Heart right ventricle (tissue), 16 donors: ENCODE measurements at regions not wholly inside any gene's neighbourhood (a gene's known extent, or its start where the extent isn't known, plus 50 kb on each side); places are given as distances from the start of the nearest gene placed in this dataset.

ENCODE experiments used
- ATAC-seq, 8 donors: fragments of 200-7000 bp; cut with Tn5 transposase; one replicate each; pipeline ENCODE4 v1.9.1; 2020; ENCODE audit warnings: mild to moderate bottlenecking in 8 of 8, moderate library complexity in 8 of 8, moderate number of reproducible peaks in 1 of 8
- DNase-seq, 2 donors: peaks; one replicate each; pipeline ENCODE4 v3.0.0-alpha.2; 2020
- H3K27ac ChIP-seq, 10 donors: fragments of 200-600 bp; sonication (generic) in 2 of 10; one replicate each; pipeline versions ENCODE4 v1.5.0 to v1.8.0; 2020 to 2022; ENCODE audit warnings: mild to moderate bottlenecking in 3 of 10
- H3K27me3 ChIP-seq, 7 donors: fragments of 200-600 bp; one replicate each; pipeline ENCODE4 v1.8.0; 2021 to 2022; ENCODE audit warnings: mild to moderate bottlenecking in 2 of 7
- H3K36me3 ChIP-seq, 9 donors: fragments of 200-600 bp; sonication (generic) in 1 of 9; one replicate each; pipeline versions ENCODE4 v1.5.0 to v1.8.0; 2020 to 2022; ENCODE audit warnings: mild to moderate bottlenecking in 2 of 9
- H3K4me1 ChIP-seq, 9 donors: fragments of 200-600 bp; sonication (generic) in 1 of 9; one replicate each; pipeline versions ENCODE4 v1.5.0 to v1.8.0; 2020 to 2022; ENCODE audit warnings: mild to moderate bottlenecking in 4 of 9
- H3K4me3 ChIP-seq, 10 donors: fragments of 200-600 bp; sonication (generic) in 2 of 10; one replicate each; pipeline versions ENCODE4 v1.5.0 to v1.8.0; 2020 to 2022; ENCODE audit warnings: mild to moderate bottlenecking in 7 of 10, moderate library complexity in 2 of 10
- H3K9me3 ChIP-seq, 11 donors: fragments of 200-600 bp in 10 of 11; sonication (generic) in 2 of 11; one replicate each; pipeline versions ENCODE4 v1.5.0 to v1.8.0; 2013 to 2022; ENCODE audit warnings: mild to moderate bottlenecking in 2 of 11, control low read depth in 1 of 11, moderate library complexity in 1 of 11
- CTCF ChIP-seq, 9 donors: fragments of 200-600 bp; sonication (generic) in 2 of 9; IDR thresholded peaks; one replicate each; pipeline versions ENCODE4 v1.5.0 to v1.8.0; 2021 to 2022; ENCODE audit warnings: antibody characterized with exemption in 9 of 9, mild to moderate bottlenecking in 5 of 9, moderate library complexity in 1 of 9
- WGBS, 2 donors: extraction: QIAGEN DNeasy Blood & Tissue Kit; methylation state at CpG; one replicate each; pipeline ENCODE4 v1.1.7; 2013; ENCODE audit warnings: inconsistent platforms in 1 of 2; 5-methylcytosine and 5-hydroxymethylcytosine counted together
- intact Hi-C, 10 donors: fragments of 100-400 bp; cut with DNase I; formaldehyde crosslinking; loops; one replicate each; pipeline versions ENCODE4 v1.11.1 to v1.14.2; 2022
- donor health status: Arrhythmogenic right ventricular cardiomyopathy.
- donor health status: ischemic (EF 13 %, LVEDD 7.1; RV severe dilation, severe dysfunction).
- donor health status: healthy with polysubstance abuse.
- donor health status: DM: no; HTN: yes; CAD: no.
- donor health status: DM: no; HTN: no; CAD: no.
- donor health status: ischemic (EF 25% LVEDD 6.9; RV normal size, moderate dysfunction).
- donor health status: ischemic (EF 25% LVEDD 5.7; RV mildly dilated, moderate dysfunction).
- donor health status: healthy.
- donor health status: DM: yes; HTN: yes; CAD: no.
- donor health status: Ischemic cardiomyopathy.
- donor health status: ischemic (EF 35%, LVEDD 5.7; RV mildly dilated, moderate dysfunction).
- donor health status: nonischemic (EF 11% LVEDD 7.7; RV severe dilation, severe dysfunction).
- donor health status: DM: yes; HTN: yes; CAD: no.
- donor health status: PGD.
- donor health status: ischemic (EF 29% LVEDD 5.4; RV normal size, mild dysfunction).
- donor health status: nonischemic (EF 23%, LVEDD 6.1; RV moderate dilation, normal function).

- no peaks in the 10 kb centered on the region for H3K9me3 ChIP-seq
- no peak overlapping the region for H3K27ac ChIP-seq
- no peak for DNase-seq
- peaks cover 6 to 44% (median 24%) of the 10 kb centered on the region in 9 donors for H3K4me1 ChIP-seq
- H3K27me3 ChIP-seq: no peaks in the 10 kb centered on the region
- no peak overlapping the region for H3K4me3 ChIP-seq
- no peak for TF ChIP-seq CTCF (IDR thresholded peaks at IDR 0.05)
- ATAC-seq: no peak
- 82 to 87% methylated on average over 3 of the region's 3 CpGs for whole genome bisulfite sequencing, 2 donors
- no peaks in the 10 kb centered on the region for H3K36me3 ChIP-seq
- intact Hi-C loops: loop anchor here in 3 of 10 donors (5.0 to 10.0 kb wide), 2 partner anchors 87 to 135 kb away; partner anchors contain the start of gene GUCY1A1 (in 3 of the 3)
Observed at GRCh38 chr4:155529716-155530115, 136.9 kb upstream of the GUCY1A1 start.

GRCh38 chr4:155529272-155529671, 137.4 kb upstream of the GUCY1A1 start:
- no peaks in the 10 kb centered on the region for H3K27me3 ChIP-seq
- 75 to 86% methylated on average over 3 of the region's 3 CpGs for WGBS, 2 donors
- H3K4me1 ChIP-seq: peaks cover 6 to 43% (median 24%) of the 10 kb centered on the region in 9 donors
- DNase-seq (no peak), ATAC-seq (no peak)
- TF ChIP-seq CTCF (IDR thresholded peaks at IDR 0.05): peak in 6 of 9 donors; percentile 9 to 42 (median 16)
- H3K4me3 ChIP-seq: no peak overlapping the region
- no peaks in the 10 kb centered on the region for H3K9me3 ChIP-seq
- intact Hi-C loops: loop anchor here in 2 of 10 donors (5.0 to 10.0 kb wide), 2 partner anchors 87 to 136 kb away; partner anchors contain the start of gene GUCY1A1 (in 1 of the 2)
- H3K36me3 ChIP-seq: no peaks in the 10 kb centered on the region
- H3K27ac ChIP-seq: no peak overlapping the region

GRCh38 chr4:155526452-155527169, 140.0 kb upstream of the GUCY1A1 start:
- Histone ChIP-seq H3K36me3 (no peaks in the 10 kb centered on the region), H3K4me3 (peak overlapping the region in 7 of 10 donors; percentile 2 to 31 (median 21)), H3K27me3 (no peaks in the 10 kb centered on the region), H3K27ac (peak overlapping the region; percentile 58 to 92 (median 77)), H3K9me3 (peaks cover 0 to 3% (median 0%) of the 10 kb centered on the region in 11 donors), H3K4me1 (peaks cover 6 to 59% (median 29%) of the 10 kb centered on the region in 9 donors)
- intact Hi-C loops: loop anchor here in 2 of 10 donors (5.0 to 10.0 kb wide), 2 partner anchors 84 to 138 kb away; partner anchors contain the start of gene GUCY1A1 (in 1 of the 2)
- WGBS, 2 donors: 34 to 35% methylated on average over 8 of the region's 8 CpGs
- peak; percentile 67 to 92 (median 89) for ATAC-seq
- no peak for TF ChIP-seq CTCF (IDR thresholded peaks at IDR 0.05)
- peak in 1 of 2 donors; percentile 43 for DNase-seq

- 88 to 90% methylated on average over 3 of the region's 3 CpGs for WGBS, 2 donors
- peaks cover 6 to 49% (median 29%) of the 10 kb centered on the region in 9 donors for H3K4me1 ChIP-seq
- no peak for TF ChIP-seq CTCF (IDR thresholded peaks at IDR 0.05)
- intact Hi-C loops: loop anchor here in 2 of 10 donors (5.0 to 10.0 kb wide), 2 partner anchors 83 to 140 kb away; partner anchors contain the start of gene GUCY1A1 (in 1 of the 2)
- ATAC-seq: peak in 1 of 8 donors; percentile 29
- H3K4me3 ChIP-seq: no peak overlapping the region
- no peaks in the 10 kb centered on the region for H3K36me3 ChIP-seq
- peaks cover 0 to 14% (median 0%) of the 10 kb centered on the region in 11 donors for H3K9me3 ChIP-seq
- no peak for DNase-seq
- H3K27me3 ChIP-seq: no peaks in the 10 kb centered on the region
- H3K27ac ChIP-seq: peak overlapping the region in 6 of 10 donors; percentile 58 to 92 (median 80)
Observed at GRCh38 chr4:155524926-155525455, 141.7 kb upstream of the GUCY1A1 start.
